Adipose tissue (tissue), 3 donors: ENCODE measurements at regions not wholly inside any gene's neighbourhood (a gene's known extent, or its start where the extent isn't known, plus 50 kb on each side); places are given as distances from the start of the nearest gene placed in this dataset.

ENCODE experiments used
- H3K27ac ChIP-seq: one replicate; pipeline ENCODE4 v1.5.1; 2013; ENCODE audit warnings: low read depth, low read length
- WGBS, 3 donors: extraction: QIAGEN DNeasy Blood & Tissue Kit; methylation state at CpG; one replicate each; pipeline ENCODE4 v1.1.7; 2013; 5-methylcytosine and 5-hydroxymethylcytosine counted together
- donor health status: healthy with polysubstance abuse.
- donor health status: Bipolar disorder and iron deficiency.
- donor health status: healthy.

GRCh38 chr15:100775581-100776185 lies 103.9 kb upstream of the ALDH1A3 start:
- no peak overlapping the region for H3K27ac ChIP-seq
- 86 to 94% (median 91%) methylated on average over 12 of the region's 12 CpGs for WGBS, 3 donors

- no peak overlapping the region for H3K27ac ChIP-seq
- 70 to 85% (median 83%) methylated on average over 2 of the region's 2 CpGs for WGBS, 3 donors
These were observed 101.8 kb upstream of the ALDH1A3 start for GRCh38 chr15:100777821-100778220.

DNA sequence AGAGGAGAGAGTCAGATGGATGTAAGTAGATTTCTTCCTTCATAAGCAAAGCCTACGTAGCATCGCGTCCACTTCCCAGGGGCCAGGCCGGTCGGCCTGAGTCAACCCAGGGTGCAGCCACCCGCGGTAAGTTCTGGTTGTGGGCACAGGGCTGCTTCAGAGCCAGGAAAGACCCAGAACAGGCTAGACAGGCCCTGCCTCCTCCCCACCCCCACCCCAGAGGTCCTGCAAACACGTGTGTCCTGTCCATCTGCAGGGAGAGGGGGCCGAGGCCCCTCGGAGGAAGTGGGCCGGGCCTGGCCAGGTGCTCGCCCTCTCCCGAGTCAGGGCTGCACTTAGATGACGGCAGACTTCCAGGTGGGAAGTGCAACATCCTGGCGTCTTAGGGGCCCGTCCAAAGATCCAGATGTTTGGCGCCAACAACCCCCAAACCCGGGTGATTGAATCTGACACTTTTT lies 100.8 kb upstream of the ALDH1A3 start:
- 50 to 60% (median 60%) methylated on average over 18 of the region's 18 CpGs for WGBS, 3 donors

GRCh38 chr15:100779331-100780207 lies 100.1 kb upstream of the ALDH1A3 start:
- no peak overlapping the region for H3K27ac ChIP-seq
- 83 to 88% (median 88%) methylated on average over 17 of the region's 17 CpGs for WGBS, 3 donors

More for the DNA sequence above, 100.8 kb upstream of the ALDH1A3 start:
- no peak overlapping the region for H3K27ac ChIP-seq

DNA sequence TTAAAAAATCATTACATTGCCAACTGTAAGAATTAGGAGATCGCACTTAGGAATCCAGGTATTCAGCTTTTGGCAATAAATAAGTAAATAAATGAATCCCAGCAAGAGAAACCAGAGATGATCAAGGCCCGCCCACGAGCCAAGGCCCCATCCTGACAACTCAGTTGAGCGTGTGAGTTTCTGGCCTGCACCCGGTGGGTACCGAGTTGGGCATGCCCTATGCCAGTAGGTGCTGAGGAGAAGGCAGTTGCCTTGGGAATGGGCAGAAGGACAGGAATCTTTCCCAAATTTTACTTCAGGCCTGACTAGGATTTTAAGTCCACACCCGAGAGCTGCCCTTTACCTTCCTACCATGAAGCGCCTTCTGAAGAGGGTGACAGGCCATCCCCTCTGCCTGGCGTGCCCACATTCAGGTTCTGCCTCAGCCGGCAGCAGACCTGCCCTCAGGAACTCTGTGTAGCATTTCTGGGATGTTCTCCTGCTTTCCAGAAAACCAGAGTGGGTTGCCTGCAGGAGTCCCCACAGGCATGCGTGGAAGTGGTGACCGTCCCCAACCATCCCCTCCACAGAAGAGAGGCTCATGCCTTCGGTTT lies 99.3 kb upstream of the ALDH1A3 start:
- 90 to 96% (median 93%) methylated on average over 13 of the region's 13 CpGs for WGBS, 3 donors
- H3K27ac ChIP-seq = no peak overlapping the region

DNA sequence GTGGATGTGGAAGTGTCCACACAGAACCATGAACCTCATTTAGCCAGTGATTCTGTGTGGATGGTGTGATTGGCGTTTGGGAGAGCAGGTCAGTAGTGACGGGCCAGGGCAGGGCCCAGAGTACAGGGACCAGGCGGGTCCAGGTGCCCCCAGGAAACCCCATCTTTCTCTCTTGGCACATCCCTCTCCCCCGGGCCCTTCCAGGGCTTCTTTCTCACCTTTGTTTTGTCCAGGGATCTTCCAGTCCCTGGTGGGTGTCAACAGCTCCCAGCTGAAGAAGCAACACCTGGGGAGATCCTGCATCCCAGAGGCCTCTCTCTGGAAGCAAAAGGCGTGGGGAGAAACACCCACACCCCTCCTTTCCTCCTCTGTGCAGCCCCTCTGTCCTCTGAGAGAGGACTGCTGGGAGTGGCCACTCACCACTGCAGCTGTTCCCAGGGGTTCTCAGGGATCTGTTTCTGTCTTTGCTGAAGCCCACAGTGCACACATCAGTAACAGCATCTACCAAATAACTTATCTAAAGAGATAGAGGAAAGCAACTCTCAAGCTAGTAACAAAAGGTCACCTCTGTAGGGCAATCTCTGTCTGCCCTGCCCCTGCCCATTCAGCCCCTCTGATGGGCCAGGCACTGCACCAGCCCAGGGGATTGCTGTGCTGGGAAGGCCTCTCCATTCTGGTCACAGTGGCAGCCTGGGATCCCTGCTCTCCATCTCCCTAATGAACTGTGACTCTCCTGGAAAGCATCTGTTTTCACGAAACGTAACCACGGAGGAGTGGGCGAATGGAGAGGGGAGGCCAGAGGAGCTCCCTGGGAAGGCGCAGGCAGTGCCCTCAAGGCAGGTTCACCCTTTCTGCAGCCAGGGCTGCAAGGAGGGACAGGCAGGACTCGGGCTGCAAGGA lies 98.3 kb upstream of the ALDH1A3 start:
- 86 to 94% (median 88%) methylated on average over 11 of the region's 11 CpGs for WGBS, 3 donors
- H3K27ac ChIP-seq = no peak overlapping the region

GRCh38 chr15:100781961-100782530 lies 97.6 kb upstream of the ALDH1A3 start:
- no peak overlapping the region for H3K27ac ChIP-seq
- WGBS, 3 donors = 86 to 90% (median 88%) methylated on average over 4 to 7 of the region's 7 CpGs

DNA sequence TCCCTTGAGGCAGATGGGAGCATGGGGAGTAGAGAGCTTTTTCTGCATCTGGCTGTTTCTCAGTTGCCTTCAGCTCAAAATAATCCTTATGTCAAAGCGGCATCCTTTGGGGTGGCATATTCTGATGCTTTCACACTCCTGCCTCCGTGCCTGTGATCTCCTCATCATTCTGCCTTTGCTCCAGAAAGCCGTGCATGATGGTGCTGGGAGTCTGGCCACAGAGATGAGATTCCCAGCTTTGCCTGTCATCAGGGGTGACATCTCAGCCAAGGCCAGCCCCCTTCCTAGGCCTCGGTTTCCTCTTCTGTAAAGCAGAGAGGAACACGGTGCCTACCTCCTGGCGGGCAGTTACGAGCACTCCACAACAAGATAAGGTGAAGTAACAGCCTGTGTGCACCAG lies 96.3 kb upstream of the ALDH1A3 start:
- WGBS, 3 donors = 84 to 87% (median 87%) methylated on average over 7 of the region's 7 CpGs
- no peak overlapping the region for H3K27ac ChIP-seq

- WGBS, 3 donors = 80 to 85% (median 83%) methylated on average over 16 to 17 of the region's 17 CpGs
- no peak overlapping the region for H3K27ac ChIP-seq
These were observed 95.7 kb upstream of the ALDH1A3 start for GRCh38 chr15:100783760-100784492.

DNA sequence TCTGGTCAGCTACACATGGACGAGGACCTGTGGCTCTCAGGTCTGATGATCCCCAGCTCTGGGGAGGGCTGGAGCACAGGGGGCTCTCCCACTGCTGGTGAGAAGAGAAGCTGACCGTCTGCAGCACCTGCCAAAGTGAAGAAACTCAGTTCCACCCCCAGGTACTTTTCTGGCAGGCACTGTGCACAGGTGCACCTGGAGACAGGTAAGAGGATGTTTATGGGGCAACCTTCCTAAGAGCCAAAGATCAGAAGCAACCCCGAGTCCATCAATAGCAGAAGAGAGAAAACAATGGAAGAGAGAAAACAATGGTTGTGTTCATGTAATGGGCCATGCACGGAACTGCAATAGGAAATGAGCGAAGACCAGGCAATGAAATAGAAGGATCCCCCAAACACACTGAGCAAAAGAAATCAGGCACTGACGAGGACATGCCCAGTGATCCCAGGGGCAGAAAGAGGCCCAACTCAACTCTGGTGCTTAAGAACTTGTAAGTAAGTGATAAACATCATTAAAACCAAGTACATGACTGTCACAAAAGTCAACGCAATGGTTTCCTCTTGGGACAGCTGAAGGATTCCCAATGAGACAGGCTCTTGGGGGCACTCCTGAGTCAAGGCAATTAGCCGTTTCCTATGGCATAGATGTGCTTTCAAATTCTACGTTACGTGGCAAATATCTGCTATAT lies 95.0 kb upstream of the ALDH1A3 start:
- WGBS, 3 donors = 73 to 78% (median 77%) methylated on average over 10 of the region's 10 CpGs
- H3K27ac ChIP-seq = no peak overlapping the region

DNA sequence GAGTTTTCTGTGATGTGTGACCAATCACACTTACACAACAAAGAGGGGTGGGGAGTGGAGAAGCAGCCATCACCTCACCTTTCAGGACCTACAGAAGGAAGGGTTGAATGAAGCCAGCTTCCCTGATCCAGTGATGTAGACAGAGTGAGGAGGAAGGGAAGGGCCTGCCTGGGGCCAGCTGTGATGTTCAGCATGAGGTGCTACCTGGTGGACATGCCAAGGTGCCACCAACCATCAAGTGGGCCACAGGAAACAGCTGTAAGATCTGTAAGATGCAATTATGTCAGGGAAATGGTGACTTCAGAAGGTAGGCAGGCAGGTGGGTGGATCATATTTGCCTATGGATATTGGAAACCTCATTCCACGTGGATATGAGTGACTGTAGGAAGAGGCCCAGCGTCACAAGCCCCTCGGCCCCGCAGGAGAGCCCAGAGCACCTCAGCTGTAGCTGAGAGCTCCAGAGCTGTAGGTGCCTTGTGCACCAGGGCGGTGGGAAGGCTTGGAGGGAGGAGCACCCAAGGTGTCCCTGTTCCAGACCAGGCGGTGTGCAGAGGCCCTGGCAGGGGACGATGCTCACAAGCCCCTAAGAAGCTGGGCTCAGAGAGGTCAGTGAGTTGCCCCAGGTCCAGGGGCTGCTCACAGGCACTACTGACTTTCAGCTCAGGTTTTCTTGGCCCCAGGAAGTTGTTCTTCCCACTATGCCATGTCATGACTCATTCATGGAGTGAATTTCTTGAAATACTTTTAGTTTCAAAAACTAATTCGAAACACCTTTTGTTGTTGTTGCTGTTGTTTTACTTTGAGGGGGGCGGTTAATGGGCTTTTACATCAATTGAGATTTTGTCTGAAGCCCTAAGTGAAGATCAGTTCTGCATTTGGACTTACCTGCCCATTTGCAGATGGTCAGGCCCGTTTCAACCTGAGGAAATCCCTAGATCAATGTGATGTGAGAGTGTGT lies 94.2 kb upstream of the ALDH1A3 start:
- no peak overlapping the region for H3K27ac ChIP-seq
- 78 to 89% (median 88%) methylated on average over 10 of the region's 10 CpGs for WGBS, 3 donors

DNA sequence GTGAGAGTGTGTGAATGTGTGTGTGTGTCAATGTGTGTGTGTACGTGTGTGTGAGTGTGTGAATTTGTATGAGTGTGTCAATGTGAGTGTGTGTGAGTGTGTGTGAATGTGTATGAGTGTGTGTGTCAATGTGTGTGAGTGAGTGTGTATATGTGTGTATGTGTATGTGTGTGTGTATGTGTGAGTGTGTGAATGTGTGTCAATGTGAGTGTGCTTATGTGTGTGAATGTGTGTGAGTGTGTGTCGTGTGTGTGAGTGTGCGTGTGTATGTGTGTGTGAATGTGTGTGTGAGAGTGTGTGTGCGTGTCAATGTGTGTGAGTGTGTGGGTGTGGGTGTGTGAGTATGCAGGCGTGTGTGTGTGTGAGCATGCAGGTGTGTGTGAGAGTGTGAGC lies 93.5 kb upstream of the ALDH1A3 start:
- 91 to 95% (median 91%) methylated on average over 4 to 5 of the region's 5 CpGs for WGBS, 3 donors
- no peak overlapping the region for H3K27ac ChIP-seq

DNA sequence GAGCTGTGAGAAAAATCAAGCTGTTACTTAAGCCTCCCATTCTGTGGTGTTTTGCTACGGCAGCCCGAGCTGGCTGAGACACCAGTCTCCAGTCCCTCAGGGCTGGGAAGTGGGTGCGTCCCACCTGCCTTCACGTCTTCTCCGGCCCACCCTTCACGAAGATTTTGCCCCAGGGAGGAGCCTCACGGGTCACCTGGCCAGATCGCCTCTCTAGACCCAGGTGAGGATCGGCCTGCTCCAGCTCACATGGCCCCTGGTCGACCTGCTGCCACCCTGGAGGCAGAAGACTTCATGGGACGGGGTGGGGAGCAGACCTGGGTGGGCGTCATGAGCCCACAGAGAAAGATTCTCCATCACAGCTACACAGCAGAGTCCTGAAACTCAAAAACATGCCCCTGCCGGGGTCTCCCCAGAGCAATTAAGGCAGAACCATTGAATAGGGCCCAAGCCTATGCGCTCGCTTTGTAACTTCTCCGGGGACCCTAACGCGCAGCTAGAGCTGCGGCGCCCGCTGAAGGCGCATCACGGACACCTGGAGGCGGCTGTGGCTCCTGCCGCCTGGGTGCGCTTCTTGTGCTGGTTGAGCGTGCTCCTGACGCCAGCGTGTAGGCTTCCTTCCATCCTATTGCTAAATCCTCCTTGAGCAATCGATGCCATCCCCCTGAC lies 92.6 kb upstream of the ALDH1A3 start:
- H3K27ac ChIP-seq = no peak overlapping the region
- 88 to 89% (median 89%) methylated on average over 30 of the region's 30 CpGs for WGBS, 3 donors

DNA sequence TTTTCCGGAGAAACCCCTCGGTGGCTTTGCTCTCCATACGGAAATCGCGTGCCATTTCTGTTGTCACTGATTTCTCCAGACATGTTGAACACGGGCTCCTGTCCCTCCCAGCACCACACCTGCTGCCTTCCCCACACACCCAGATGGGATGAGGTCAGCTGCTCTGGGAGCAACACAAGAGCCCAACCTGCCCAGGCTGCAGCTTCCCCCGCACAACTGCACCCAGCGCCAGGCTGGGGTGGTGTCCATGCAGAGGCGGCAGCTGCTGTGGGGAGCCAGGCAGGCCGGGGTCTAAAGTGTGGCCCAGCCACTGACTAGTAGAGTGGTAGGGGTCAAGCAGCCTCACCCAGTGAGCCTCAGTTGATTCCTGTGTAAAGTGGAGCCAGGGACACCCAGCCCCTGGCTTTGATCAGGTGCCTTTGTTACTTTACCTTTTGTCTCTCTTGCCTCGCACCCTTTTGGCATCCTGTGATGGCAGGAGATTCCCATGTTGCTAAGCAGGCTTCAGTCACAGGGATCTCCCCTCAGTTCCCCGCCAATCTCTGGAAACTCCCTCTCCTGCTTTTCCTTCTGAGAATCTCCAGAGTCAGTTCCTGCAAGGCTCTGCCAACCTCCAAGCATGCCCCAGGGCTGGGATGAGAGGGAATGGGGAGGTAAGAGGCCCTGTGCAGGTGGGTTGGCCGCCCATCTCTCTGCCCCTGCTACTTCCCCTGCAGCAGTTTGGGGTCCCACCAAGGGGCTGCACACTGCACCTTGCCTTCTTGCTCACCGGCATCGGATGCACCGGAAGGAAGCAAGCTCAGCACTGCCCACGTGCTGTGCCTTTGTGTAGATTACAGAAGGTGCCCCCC lies 91.8 kb upstream of the ALDH1A3 start:
- H3K27ac ChIP-seq = no peak overlapping the region
- 63 to 76% (median 74%) methylated on average over 17 of the region's 17 CpGs for WGBS, 3 donors
